Inflammatory macrophage treated with lipopolysaccharide for 4 hours (primary cell): ENCODE measurements at regions not wholly inside any gene's neighbourhood (a gene's known extent, or its start where the extent isn't known, plus 50 kb on each side); places are given as distances from the start of the nearest gene placed in this dataset.
"Not testable (repeated sequence)": the region's sequence is repeated elsewhere in the genome, so short reads cannot be mapped to it uniquely, and the experiment has no call there.

Source experiments
- DNase-seq: peaks from one replicate; pipeline ENCODE4 v3.0.0-alpha.2; 2020

DNA sequence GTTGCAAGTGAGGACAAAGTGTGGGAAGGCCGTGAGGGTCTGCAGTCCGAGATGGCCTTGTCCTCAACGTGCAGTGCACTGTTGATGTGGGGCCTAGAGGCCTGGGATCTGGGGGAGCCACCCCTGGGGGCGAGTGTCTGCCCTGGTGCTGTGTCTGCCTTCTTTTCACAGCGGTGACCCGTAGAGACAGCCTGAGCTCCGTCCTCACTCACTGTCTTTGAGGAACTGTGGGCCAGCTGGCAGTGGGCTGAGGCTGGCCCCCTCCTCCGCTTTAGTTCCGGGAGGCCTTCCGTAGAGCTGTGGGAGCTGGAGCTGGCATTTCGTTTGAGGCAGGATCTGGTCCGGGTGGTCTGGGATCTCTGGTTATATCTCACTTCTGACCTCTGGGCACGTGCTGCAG is 1370.6 kb downstream of the CDH12 start:
- not testable (repeated sequence) for DNase-seq

DNA sequence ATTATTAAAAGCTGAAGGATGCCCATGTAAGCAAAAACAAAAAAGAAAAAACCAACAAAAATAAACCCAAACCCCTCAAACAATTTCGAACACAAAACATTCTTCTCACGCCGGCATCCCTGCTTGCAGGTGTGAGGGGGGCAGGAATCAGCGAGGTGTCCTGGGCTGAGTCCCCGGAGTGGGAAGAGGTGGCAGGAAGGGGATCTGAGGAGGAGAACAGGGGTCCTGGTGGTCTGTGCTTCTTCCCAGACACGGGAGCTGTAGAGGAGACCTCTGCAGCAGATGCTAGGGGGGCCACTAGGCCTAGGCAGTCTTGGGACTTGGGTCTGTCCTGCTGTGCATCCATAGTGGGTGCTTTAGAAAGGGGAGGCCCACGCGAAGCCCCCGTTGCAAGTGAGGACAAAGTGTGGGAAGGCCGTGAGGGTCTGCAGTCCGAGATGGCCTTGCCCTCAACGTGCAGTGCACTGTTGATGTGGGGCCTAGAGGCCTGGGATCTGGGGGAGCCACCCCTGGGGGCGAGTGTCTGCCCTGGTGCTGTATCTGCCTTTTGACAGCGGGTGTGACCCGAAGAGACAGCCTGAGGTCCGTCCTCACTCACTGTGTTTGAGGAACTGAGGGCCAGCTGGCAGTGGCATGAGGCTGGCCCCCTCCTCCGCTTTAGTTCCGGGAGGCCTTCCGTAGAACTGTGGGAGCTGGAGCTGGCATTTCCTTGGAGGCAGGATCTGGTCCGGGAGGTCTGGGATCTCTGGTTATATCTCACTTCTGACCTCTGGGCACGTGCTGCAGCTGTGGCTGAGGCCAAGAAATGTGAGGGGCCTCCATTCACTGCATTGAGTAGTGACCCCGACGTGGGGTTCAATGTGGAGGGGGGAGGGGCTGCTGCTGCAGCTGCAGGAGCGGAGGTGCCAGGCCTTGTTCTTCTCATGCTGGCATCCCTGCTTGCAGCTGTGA is 1371.5 kb downstream of the CDH12 start:
- DNase-seq, result not testable (repeated sequence)

DNA sequence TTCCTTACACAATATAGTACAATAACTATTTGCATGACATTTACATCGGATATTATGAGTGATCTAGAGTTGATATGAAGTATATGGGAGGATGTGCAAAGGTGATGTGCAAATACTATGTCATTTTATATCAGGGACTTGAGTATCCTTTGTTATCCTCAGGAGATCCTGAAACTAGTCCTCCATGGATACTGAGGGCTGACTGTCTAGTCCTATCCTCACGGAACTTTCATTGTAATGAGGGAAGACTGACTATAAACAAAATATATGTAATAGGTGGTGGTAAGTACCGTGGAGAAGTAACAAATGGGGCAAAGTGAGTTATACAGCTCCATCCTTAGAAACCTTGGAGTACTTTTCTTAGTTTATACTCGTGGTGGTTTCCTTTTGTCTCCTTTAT is 1373.1 kb downstream of the CDH12 start:
- DNase-seq, result not testable (repeated sequence)

DNA sequence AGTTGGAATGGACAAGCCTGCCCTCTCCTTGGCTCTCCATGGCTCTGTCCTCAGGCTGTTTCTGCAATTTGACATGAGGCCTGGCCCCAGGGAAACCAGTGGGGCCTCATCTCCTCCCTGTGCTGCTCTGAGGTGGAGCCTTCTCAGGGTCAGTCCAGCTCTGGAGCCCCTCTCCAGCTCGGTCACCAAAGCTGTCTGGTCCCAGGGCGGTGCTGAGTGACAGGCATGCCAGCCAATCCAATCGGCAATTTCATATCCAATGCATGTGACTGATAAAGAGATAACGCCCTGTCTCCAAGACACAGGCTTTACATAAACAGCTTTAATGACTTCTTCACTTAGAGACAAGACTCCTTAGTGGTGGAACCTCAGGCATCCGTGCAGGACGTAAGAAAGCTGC is 1379.2 kb downstream of the CDH12 start:
- DNase-seq, result not testable (repeated sequence)

- DNase-seq, result not testable (repeated sequence)
These were observed 1379.7 kb downstream of the CDH12 start for GRCh38 chr5:21473436-21473835.

DNA sequence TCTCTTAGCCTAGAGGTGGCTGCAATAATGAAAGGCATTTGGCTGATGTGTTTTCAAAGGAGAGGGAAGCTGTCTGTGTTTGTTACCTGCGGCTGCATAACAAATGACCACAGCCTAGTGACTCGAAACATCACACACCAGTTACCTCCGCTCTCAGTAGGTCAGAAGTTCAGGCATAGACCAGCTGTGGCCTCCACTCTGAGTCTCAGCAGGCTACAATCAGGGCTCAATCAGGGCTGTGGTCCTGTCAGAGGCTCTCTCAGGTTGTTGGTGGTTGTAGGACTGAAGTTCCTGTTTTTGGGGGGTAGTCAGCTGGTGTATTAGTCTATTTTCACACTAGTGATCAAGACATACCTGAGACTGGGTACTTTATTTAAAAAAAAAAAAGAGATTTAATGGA is 1381.5 kb downstream of the CDH12 start:
- not testable (repeated sequence) for DNase-seq

DNA sequence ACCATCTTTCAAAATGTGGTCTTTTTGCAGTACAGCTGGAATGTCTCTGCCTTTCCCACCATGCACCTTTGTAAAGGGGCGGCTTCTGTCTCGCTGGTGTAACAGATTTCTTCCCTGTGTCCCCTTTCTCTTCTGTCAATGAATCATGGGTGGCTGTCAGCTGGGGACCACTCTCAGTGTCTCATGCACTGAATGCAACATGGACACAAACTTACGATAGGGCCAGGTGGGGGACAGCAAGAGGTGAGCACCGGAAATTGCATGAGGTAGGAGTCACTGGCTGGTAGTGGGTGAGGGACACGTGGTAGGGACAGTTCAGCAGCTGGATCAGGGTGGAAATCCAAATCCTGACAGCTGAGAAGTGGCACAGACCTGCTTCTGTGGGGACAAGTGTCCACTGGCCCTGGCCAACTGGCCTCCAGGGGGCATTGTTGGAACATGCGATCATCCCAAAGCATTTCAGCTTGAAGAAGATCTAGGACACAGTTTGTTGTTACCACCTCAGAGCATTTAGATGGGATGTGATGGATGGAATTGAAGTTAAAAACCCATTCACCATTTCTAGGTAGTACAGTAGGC is 1383.5 kb downstream of the CDH12 start:
- DNase-seq, result peak; percentile 11

GRCh38 chr5:21467544-21467943 is 1385.6 kb downstream of the CDH12 start:
- DNase-seq, result not testable (repeated sequence)

DNA sequence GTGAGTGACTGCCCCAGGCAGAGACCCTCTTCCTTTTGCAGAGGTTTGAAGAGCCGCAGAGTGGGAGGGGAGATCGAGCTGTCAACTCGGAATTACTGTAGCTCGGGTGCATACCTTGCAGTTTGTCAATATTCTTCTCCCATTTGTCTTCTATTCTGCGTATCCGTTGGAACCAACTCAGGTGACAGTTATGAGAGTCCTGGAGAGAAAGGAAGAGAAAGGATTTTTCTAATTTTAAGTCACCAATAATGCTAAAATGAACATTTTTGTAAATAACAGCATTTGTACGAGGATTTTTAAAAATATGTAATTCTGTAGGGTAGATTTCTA is 1393.4 kb downstream of the CDH12 start:
- DNase-seq, result not testable (repeated sequence)

GRCh38 chr5:21452449-21452848 is 1400.7 kb downstream of the CDH12 start:
- no peak for DNase-seq

GRCh38 chr5:21432646-21433045 is 1420.5 kb downstream of the CDH12 start:
- no peak for DNase-seq

- DNase-seq, result no peak
These were observed 1428.2 kb downstream of the CDH12 start for GRCh38 chr5:21424907-21425306.

- no peak for DNase-seq
These were observed 1431.4 kb upstream of the CDH18 start for GRCh38 chr5:21419383-21419782.

- DNase-seq, result not testable (repeated sequence)
These were observed 1414.1 kb upstream of the CDH18 start for GRCh38 chr5:21402089-21402488.

DNA sequence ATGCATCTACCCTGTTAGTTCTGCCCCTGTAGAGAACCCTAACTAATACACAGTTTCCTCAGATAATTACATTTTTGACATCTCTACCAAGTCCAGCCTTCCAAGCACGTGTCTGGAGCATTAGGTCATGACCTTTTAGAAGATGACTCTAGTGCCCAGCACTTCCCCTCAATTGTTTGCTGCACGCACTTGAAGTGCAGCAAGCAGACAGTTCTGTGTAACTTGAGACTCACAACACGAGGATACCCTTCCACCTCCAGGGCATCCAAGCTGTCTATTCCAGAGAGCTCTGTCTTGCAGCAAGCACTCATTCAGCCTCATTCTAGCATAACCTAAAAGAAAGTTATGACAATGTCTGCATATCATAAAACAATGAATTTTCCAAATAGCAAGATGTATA is 1410.5 kb upstream of the CDH18 start:
- DNase-seq, result no peak

- DNase-seq, result no peak
These were observed 1409.7 kb upstream of the CDH18 start for GRCh38 chr5:21397693-21398092.

DNA sequence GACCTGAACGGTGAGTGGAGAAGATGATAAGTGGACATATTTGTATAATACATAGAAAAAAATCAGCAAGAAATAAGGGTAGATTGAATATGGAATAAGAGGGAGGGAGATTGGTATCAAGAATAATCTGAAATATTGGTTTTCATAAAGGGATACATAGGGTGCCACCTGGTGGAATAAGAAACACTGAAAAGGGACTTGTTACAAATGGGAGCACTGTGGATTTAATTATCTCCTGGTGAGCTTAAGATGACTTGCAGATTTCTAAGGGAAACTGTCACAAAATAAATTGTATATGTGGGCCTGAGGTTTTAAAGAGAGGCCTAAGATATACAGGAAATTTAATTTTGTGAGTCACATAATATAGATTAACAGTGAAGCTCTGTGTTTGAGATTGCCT is 1403.5 kb upstream of the CDH18 start:
- no peak for DNase-seq

GRCh38 chr5:21360754-21361153 is 1372.8 kb upstream of the CDH18 start:
- DNase-seq, result not testable (repeated sequence)

- DNase-seq, result not testable (repeated sequence)
These were observed 1353.9 kb upstream of the CDH18 start for GRCh38 chr5:21341948-21342261.

GRCh38 chr5:21341203-21341947 is 1353.4 kb upstream of the CDH18 start:
- DNase-seq, result not testable (repeated sequence)

DNA sequence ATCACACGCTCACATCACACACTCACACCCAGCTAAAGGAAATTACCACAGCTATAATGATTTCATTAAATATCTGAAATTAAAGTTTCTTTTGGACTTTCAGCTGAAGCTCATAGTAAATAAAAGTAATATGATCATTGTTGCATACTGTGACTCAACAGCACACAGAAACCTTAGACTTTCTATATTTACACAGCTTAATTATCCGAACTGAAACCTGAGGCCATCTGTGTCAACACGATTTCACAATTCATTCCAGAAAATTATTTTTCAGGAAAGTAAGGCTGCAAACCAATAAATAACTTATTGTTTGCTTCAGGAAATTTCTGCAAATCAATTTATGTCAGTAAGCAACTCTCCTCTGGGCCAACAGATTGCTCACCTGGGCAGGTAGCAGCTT is 1352.2 kb upstream of the CDH18 start:
- not testable (repeated sequence) for DNase-seq

GRCh38 chr5:21336478-21336877 is 1348.5 kb upstream of the CDH18 start:
- DNase-seq, result not testable (repeated sequence)

GRCh38 chr5:21315376-21315775 is 1327.4 kb upstream of the CDH18 start:
- DNase-seq, result not testable (repeated sequence)

DNA sequence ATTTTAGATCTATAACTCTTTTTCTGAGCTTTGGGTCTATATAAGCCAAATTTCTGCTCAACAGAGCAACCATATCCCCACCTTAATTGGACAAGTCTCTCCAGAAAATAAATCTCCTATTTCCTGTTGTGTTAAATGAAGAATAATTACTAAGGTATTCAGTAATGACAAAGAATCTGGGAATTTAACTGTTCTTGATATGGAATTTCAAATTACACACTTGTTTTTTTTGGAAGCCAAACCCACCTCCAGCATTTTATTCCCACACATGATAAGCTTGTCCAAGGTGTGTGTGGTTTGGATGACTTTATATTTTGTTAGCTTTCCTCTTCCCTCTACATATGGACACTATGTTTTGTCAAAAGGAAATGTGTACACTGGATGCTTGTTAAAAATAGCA is 1313.2 kb upstream of the CDH18 start:
- DNase-seq, result not testable (repeated sequence)
